HCT116 (cell line): ENCODE measurements at regions not wholly inside any gene's neighbourhood (a gene's known extent, or its start where the extent isn't known, plus 50 kb on each side); places are given as distances from the start of the nearest gene placed in this dataset.

ENCODE experiments used
- ATAC-seq: fragments of 200-7000 bp; cut with Tn5 transposase; 2 replicates; pipeline ENCODE4 v1.9.1; 2020; ENCODE audit warnings: mild to moderate bottlenecking, moderate library complexity
- BruUV-seq: library from RNA; stranded (reverse); fragments of 400-500 nt; replicated peaks from 2 replicates; lab custom pipeline; 2021; lab: Mats Ljungman, UMichigan
- CTCF ChIA-PET: fragments of 300-600 bp; sonication (Branson Sonifier 250); formaldehyde crosslinking; loops from one replicate; lab custom pipeline; 2021; ENCODE audit warnings: antibody characterized with exemption; lab: Charles Lee
- POLR2A ChIA-PET: fragments of 300-600, 350-600 bp; sonication (Branson Sonifier 250); formaldehyde crosslinking; loops from one replicate; lab custom pipeline; 2021; ENCODE audit warnings: antibody characterized with exemption; lab: Charles Lee
- RAD21 ChIA-PET, 2 experiments: fragments of 300-600 bp; sonication (Branson Sonifier 250); formaldehyde crosslinking; loops; one replicate each; lab custom pipeline; 2023; ENCODE audit warnings: low total read pairs in 2 of 2; ENCODE audit not compliant: uncharacterized antibody in 2 of 2, unreplicated experiment in 2 of 2, low non-redundant PET in 1 of 2; lab: Charles Lee
- DNase-seq: peaks from one replicate; pipeline ENCODE4 v3.0.0-alpha.2; 2010; ENCODE audit warnings: low read depth, low spot score
- H2AFZ ChIP-seq: fragments of 200-600 bp; shearing (Covaris generic), sonication (generic); 2 replicates; pipeline ENCODE4 v1.6.1; 2017; ENCODE audit warnings: low read depth, mixed run types, mixed read lengths, antibody characterized with exemption, low read length; ENCODE audit not compliant: poor library complexity, severe bottlenecking
- H3K27ac ChIP-seq: 2 replicates; pipeline ENCODE4 v1.5.1; 2012; ENCODE audit warnings: low read depth, low read length
- H3K27me3 ChIP-seq: fragments of 200-600 bp; sonication (generic); 2 replicates; pipeline ENCODE4 v1.6.1; 2016; ENCODE audit warnings: mixed run types, low read length, mixed read lengths; ENCODE audit not compliant: insufficient read depth
- H3K36me3 ChIP-seq, 2 experiments: fragments of 200-500 bp in 1 of 2; fragments of 200-600 bp in 1 of 2; sonication (Bioruptor generic) in 1 of 2; sonication (generic) in 1 of 2; 2 replicates each; pipeline versions ENCODE4 v1.5.1 to v1.6.1; 2014 to 2016; ENCODE audit warnings: low read length in 2 of 2, inconsistent platforms in 1 of 2, mixed read lengths in 1 of 2, mixed run types in 1 of 2; ENCODE audit not compliant: insufficient read depth in 2 of 2, control insufficient read depth in 1 of 2
- H3K4me1 ChIP-seq, 2 experiments: fragments of 200-600 bp in 1 of 2; sonication (generic) in 1 of 2; 2 replicates each; pipeline versions ENCODE4 v1.5.1 to v1.6.1; 2012 to 2017; ENCODE audit warnings: low read length in 2 of 2, inconsistent platforms in 1 of 2, mild to moderate bottlenecking in 1 of 2, mixed read lengths in 1 of 2, mixed run types in 1 of 2, moderate library complexity in 1 of 2; ENCODE audit not compliant: insufficient read depth in 2 of 2, control insufficient read depth in 1 of 2
- H3K4me2 ChIP-seq: fragments of 200-600 bp; sonication (generic); 2 replicates; pipeline ENCODE4 v1.6.1; 2017; ENCODE audit warnings: mixed run types, low read length, mixed read lengths
- H3K4me3 ChIP-seq, 2 experiments: fragments of 200-600 bp in 1 of 2; sonication (generic) in 1 of 2; replicated peaks in 1 of 2; 2 replicates each; pipeline ENCODE4 v1.5.1; 2011 to 2016; ENCODE audit warnings: low read length in 2 of 2, control low read depth in 1 of 2, low read depth in 1 of 2, mild to moderate bottlenecking in 1 of 2, mixed read lengths in 1 of 2, mixed run types in 1 of 2
- H3K79me2 ChIP-seq: fragments of 200-600 bp; sonication (generic); 2 replicates; pipeline ENCODE4 v1.6.1; 2017; ENCODE audit warnings: mild to moderate bottlenecking, mixed run types, low read length, moderate library complexity, mixed read lengths; ENCODE audit not compliant: insufficient read depth
- H3K9ac ChIP-seq: fragments of 200-600 bp; sonication (generic); 2 replicates; pipeline ENCODE4 v1.6.1; 2016; ENCODE audit warnings: low read length, mixed read lengths
- H3K9me2 ChIP-seq: fragments of 200-600 bp; sonication (generic), shearing (Covaris generic); 2 replicates; pipeline ENCODE4 v1.6.1; 2017; ENCODE audit warnings: mixed run types, mild to moderate bottlenecking, moderate library complexity; ENCODE audit not compliant: insufficient read depth
- H3K9me3 ChIP-seq, 2 experiments: fragments of 200-500 bp in 1 of 2; fragments of 200-600 bp in 1 of 2; sonication (Bioruptor generic) in 1 of 2; sonication (generic) in 1 of 2; 2 replicates each; pipeline ENCODE4 v1.6.1; 2014 to 2017; ENCODE audit warnings: low read length in 2 of 2, mixed read lengths in 2 of 2, inconsistent platforms in 1 of 2, low read depth in 1 of 2, mild to moderate bottlenecking in 1 of 2, mixed run types in 1 of 2, moderate library complexity in 1 of 2; ENCODE audit not compliant: control insufficient read depth in 1 of 2, insufficient read depth in 1 of 2
- H4K20me1 ChIP-seq: fragments of 200-600 bp; sonication (generic), shearing (Covaris generic); 2 replicates; pipeline ENCODE4 v1.6.1; 2017; ENCODE audit warnings: mixed run types, mild to moderate bottlenecking, moderate library complexity; ENCODE audit not compliant: insufficient read depth
- CBX3 ChIP-seq: IDR thresholded peaks from 2 replicates; pipeline ENCODE4 v1.6.1; 2012; ENCODE audit warnings: low read depth
- CEBPB ChIP-seq: IDR thresholded peaks from 2 replicates; pipeline ENCODE4 v1.6.1; 2012; ENCODE audit warnings: low read depth
- EGR1 ChIP-seq: IDR thresholded peaks from 2 replicates; pipeline ENCODE4 v1.6.1; 2012; ENCODE audit warnings: low read depth
- RAD21 ChIP-seq: IDR thresholded peaks from 2 replicates; pipeline ENCODE4 v1.6.1; 2012; ENCODE audit warnings: low read depth, mild to moderate bottlenecking
- ZNF274 ChIP-seq: fragments of 200-500 bp; sonication (Bioruptor generic); IDR thresholded peaks from 2 replicates; pipeline ENCODE4 v1.6.1; 2014; ENCODE audit warnings: mild to moderate bottlenecking, low read depth, low read length, inconsistent platforms
- intact Hi-C: fragments of 100-400 bp; cut with micrococcal nuclease; formaldehyde crosslinking; loops from 2 replicates; pipeline ENCODE4 v1.10.0; 2022
- TF ChIP-seq, protein P1 (sequence below): IDR thresholded peaks from 2 replicates; pipeline ENCODE4 v1.6.1; 2012; ENCODE audit warnings: low read depth
- TF ChIP-seq, protein P2 (sequence below), 3 experiments: fragments of 200-600 bp in 1 of 3; sonication (generic) in 1 of 3; IDR thresholded peaks in 2 of 3; conservative IDR thresholded peaks in 1 of 3; 2 replicates each; pipeline ENCODE4 v1.5.1; 2012 to 2017; ENCODE audit warnings: low read depth in 2 of 3, low read length in 2 of 3, antibody characterized with exemption in 1 of 3, borderline replicate concordance in 1 of 3, control low read depth in 1 of 3, mild to moderate bottlenecking in 1 of 3, mixed read lengths in 1 of 3, mixed run types in 1 of 3, moderate library complexity in 1 of 3; ENCODE audit not compliant: insufficient read depth in 1 of 3

DNA sequence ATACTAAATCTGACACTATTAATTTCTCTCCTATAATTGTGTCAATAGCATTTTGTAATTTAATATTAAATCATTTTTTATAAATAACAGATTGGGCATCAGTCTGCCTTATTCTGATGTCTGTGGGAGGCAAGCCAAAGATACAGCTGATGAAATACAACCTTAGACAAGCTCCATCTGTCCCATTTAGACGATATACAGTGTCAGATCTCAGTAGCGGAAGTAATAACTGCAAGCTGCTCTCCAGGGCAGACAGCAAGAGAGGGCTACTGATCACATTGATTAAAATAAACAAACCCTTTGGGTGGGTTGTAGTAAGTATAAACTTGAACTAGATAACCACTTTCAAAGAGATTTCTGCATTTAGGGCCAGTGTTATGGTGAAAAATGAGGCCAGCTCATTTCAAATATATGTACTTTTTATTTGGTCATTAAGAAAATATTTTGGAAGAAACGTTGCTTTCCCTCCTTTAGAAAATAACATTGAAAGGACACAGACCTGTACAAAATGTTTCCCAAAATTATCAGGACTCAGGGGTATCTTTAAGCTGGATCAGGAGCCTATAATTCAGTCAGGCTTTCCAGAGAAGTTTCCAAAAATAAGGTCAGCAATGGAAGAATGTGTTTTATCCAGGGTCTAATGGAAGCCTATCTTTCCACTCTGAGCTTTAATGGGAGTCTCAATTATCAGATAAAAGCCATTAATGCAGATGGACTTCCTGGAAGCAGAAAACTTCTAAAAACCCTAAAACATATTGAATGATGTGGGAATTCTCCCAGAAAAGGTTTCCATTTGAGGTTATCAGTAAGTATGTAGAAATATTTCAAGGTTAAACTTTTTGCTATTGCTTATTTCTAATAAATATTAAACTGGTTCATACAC is 1028.8 kb upstream of the IGFBP7 start:
- CTCF ChIA-PET, result no interaction called here

More for the DNA sequence above, 1028.8 kb upstream of the IGFBP7 start:
- TF ChIP-seq, protein P1, sequence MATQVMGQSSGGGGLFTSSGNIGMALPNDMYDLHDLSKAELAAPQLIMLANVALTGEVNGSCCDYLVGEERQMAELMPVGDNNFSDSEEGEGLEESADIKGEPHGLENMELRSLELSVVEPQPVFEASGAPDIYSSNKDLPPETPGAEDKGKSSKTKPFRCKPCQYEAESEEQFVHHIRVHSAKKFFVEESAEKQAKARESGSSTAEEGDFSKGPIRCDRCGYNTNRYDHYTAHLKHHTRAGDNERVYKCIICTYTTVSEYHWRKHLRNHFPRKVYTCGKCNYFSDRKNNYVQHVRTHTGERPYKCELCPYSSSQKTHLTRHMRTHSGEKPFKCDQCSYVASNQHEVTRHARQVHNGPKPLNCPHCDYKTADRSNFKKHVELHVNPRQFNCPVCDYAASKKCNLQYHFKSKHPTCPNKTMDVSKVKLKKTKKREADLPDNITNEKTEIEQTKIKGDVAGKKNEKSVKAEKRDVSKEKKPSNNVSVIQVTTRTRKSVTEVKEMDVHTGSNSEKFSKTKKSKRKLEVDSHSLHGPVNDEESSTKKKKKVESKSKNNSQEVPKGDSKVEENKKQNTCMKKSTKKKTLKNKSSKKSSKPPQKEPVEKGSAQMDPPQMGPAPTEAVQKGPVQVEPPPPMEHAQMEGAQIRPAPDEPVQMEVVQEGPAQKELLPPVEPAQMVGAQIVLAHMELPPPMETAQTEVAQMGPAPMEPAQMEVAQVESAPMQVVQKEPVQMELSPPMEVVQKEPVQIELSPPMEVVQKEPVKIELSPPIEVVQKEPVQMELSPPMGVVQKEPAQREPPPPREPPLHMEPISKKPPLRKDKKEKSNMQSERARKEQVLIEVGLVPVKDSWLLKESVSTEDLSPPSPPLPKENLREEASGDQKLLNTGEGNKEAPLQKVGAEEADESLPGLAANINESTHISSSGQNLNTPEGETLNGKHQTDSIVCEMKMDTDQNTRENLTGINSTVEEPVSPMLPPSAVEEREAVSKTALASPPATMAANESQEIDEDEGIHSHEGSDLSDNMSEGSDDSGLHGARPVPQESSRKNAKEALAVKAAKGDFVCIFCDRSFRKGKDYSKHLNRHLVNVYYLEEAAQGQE, result no peak
- no peak for TF ChIP-seq CBX3
- TF ChIP-seq RAD21, result no peak
- TF ChIP-seq ZNF274, result no peak
- TF ChIP-seq EGR1, result no peak
- TF ChIP-seq, protein P2, sequence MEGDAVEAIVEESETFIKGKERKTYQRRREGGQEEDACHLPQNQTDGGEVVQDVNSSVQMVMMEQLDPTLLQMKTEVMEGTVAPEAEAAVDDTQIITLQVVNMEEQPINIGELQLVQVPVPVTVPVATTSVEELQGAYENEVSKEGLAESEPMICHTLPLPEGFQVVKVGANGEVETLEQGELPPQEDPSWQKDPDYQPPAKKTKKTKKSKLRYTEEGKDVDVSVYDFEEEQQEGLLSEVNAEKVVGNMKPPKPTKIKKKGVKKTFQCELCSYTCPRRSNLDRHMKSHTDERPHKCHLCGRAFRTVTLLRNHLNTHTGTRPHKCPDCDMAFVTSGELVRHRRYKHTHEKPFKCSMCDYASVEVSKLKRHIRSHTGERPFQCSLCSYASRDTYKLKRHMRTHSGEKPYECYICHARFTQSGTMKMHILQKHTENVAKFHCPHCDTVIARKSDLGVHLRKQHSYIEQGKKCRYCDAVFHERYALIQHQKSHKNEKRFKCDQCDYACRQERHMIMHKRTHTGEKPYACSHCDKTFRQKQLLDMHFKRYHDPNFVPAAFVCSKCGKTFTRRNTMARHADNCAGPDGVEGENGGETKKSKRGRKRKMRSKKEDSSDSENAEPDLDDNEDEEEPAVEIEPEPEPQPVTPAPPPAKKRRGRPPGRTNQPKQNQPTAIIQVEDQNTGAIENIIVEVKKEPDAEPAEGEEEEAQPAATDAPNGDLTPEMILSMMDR (IDR thresholded peaks at IDR 0.05 in 2 of 3, conservative IDR thresholded peaks at IDR 0.05 in 1 of 3; ENCODE audit: borderline replicate concordance in 1 of 3, insufficient read depth in 1 of 3, low read depth in 2 of 3, low read length in 2 of 3), result no peak
- TF ChIP-seq CEBPB, result no peak
- Histone ChIP-seq H3K79me2 (no peaks in the 10 kb centered on the region), H3K27me3 (no peaks in the 10 kb centered on the region), H3K9me2 (no peaks in the 10 kb centered on the region), H2AFZ (no peak overlapping the region), H3K9me3 (peaks cover 6 to 10% of the 10 kb centered on the region in 2 experiments; a peak in 3 of 4 replicates), H3K4me2 (no peak overlapping the region), H3K4me1 (no peaks in the 10 kb centered on the region), H3K4me3 (no peak overlapping the region), H3K27ac (no peak overlapping the region), H3K36me3 (no peaks in the 10 kb centered on the region), H4K20me1 (no peaks in the 10 kb centered on the region), H3K9ac (no peak overlapping the region)
- DNase-seq (no peak), ATAC-seq (no peak)
- intact Hi-C loops, result no loop called here
- ChIA-PET RAD21 (no interaction called here), POLR2A (no interaction called here)
- no TSS peak for BruUV-seq
